ENCODE measurements at regions not wholly inside any gene's neighbourhood (a gene's known extent, or its start where the extent isn't known, plus 50 kb on each side); places are given as distances from the start of the nearest gene placed in this dataset.

DNA sequence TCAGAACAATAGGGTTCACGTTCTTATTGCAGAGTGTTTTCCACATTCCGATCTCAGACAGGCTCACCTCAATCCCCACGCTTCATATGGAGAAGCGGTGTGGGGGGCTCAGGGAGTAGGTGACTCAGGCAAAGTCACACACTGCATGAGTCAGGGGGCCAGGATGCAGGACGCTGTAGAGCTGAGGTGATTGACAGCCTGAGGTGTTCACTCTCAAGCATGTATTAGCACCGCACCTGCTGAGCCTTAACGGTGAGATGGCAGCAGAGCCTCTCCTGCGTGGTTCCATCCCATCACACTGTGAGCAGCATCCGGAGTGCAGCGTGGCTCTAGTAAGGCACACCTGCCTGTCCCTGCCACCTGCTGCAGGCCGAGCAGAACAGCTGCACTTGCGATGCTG, 194.0 kb downstream of the IRX2 start:
- no peak for DNase-seq
- TF ChIP-seq, protein P1, sequence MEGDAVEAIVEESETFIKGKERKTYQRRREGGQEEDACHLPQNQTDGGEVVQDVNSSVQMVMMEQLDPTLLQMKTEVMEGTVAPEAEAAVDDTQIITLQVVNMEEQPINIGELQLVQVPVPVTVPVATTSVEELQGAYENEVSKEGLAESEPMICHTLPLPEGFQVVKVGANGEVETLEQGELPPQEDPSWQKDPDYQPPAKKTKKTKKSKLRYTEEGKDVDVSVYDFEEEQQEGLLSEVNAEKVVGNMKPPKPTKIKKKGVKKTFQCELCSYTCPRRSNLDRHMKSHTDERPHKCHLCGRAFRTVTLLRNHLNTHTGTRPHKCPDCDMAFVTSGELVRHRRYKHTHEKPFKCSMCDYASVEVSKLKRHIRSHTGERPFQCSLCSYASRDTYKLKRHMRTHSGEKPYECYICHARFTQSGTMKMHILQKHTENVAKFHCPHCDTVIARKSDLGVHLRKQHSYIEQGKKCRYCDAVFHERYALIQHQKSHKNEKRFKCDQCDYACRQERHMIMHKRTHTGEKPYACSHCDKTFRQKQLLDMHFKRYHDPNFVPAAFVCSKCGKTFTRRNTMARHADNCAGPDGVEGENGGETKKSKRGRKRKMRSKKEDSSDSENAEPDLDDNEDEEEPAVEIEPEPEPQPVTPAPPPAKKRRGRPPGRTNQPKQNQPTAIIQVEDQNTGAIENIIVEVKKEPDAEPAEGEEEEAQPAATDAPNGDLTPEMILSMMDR (IDR thresholded peaks at IDR 0.05; ENCODE audit: borderline replicate concordance) = no peak
- intact Hi-C loops (cut with micrococcal nuclease) = no loop called here
- H3K4me3 ChIP-seq = no peak overlapping the region
- no peaks in the 10 kb centered on the region for H3K4me1 ChIP-seq
- H3K27ac ChIP-seq (replicated peaks) = no peak overlapping the region
- H3K36me3 ChIP-seq = no peaks in the 10 kb centered on the region
- H3K27me3 ChIP-seq (ENCODE audit: low read depth) = no peaks in the 10 kb centered on the region
- peaks cover 31% of the 10 kb centered on the region for H3K9me3 ChIP-seq (replicated peaks)

DNA sequence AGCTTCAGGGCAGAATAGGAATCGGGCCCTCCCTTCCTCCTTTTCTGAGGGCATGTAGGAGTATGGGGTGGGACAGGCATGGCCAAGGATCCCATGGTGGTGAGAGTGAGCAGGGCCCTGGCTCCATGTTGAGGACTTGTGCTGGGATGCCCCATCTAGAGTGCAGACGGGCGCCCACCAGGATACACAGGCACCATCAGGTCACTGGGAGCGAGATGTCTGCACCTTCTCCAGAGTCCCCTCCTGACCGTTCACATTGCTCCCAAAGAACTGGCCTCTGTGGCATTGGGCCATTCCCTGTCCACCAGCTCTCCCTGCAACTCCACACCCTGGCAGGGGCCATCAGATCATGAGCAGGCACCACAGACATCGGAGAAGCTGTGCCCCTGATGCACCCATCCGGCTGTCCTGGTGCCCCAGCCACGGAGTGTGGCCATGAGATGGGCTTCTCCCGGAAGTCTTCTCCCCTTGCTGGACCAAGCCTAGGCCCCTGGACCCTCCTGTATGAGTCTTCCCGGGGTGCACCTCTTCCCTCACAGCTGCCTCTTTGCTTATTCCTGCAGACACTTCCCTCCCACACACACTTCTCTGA, 195.0 kb downstream of the IRX2 start:
- no peaks in the 10 kb centered on the region for H3K4me1 ChIP-seq
- intact Hi-C loops (cut with micrococcal nuclease) = no loop called here
- H3K36me3 ChIP-seq = no peaks in the 10 kb centered on the region
- no peak overlapping the region for H3K27ac ChIP-seq (replicated peaks)
- H3K27me3 ChIP-seq (ENCODE audit: low read depth) = no peaks in the 10 kb centered on the region
- TF ChIP-seq, protein P1 (IDR thresholded peaks at IDR 0.05; ENCODE audit: borderline replicate concordance) = no peak
- peaks cover 32% of the 10 kb centered on the region for H3K9me3 ChIP-seq (replicated peaks)
- no peak overlapping the region for H3K4me3 ChIP-seq
- DNase-seq = no peak

- no peaks in the 10 kb centered on the region for H3K36me3 ChIP-seq
- H3K27me3 ChIP-seq (ENCODE audit: low read depth) = no peaks in the 10 kb centered on the region
- intact Hi-C loops (cut with micrococcal nuclease) = no loop called here
- no peaks in the 10 kb centered on the region for H3K4me1 ChIP-seq
- TF ChIP-seq, protein P1 (IDR thresholded peaks at IDR 0.05; ENCODE audit: borderline replicate concordance) = no peak
- H3K4me3 ChIP-seq = no peak overlapping the region
- no peak for DNase-seq
- H3K27ac ChIP-seq (replicated peaks) = no peak overlapping the region
- peaks cover 32% of the 10 kb centered on the region for H3K9me3 ChIP-seq (replicated peaks)
Observed at GRCh38 chr5:2553611-2554010, 197.9 kb downstream of the IRX2 start.

DNA sequence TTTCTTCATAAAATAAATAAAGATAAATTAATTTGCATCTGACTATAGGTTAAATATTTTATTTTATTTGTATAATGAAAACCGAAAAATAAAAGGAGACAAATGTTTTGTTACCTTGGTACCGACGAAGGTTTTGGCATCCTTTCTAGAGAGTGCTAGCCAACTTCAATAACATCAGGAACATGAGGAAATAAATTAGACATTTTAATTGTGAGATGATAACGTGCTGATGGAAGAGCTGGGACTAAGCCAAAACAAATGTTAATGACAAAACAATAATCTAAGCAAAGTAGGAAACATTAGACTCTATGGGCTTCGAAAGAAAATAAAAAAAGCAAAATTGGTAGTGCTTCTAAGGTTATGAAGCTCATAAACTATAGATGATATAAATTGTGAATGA, 201.0 kb downstream of the IRX2 start:
- intact Hi-C loops (cut with micrococcal nuclease) = no loop called here
- H3K36me3 ChIP-seq = no peaks in the 10 kb centered on the region
- no peaks in the 10 kb centered on the region for H3K4me1 ChIP-seq
- TF ChIP-seq, protein P1 (IDR thresholded peaks at IDR 0.05; ENCODE audit: borderline replicate concordance) = no peak
- H3K27me3 ChIP-seq (ENCODE audit: low read depth) = peaks cover 8% of the 10 kb centered on the region
- H3K27ac ChIP-seq (replicated peaks) = no peak overlapping the region
- H3K4me3 ChIP-seq = no peak overlapping the region
- peaks cover 32% of the 10 kb centered on the region for H3K9me3 ChIP-seq (replicated peaks)
- no peak for DNase-seq

DNA sequence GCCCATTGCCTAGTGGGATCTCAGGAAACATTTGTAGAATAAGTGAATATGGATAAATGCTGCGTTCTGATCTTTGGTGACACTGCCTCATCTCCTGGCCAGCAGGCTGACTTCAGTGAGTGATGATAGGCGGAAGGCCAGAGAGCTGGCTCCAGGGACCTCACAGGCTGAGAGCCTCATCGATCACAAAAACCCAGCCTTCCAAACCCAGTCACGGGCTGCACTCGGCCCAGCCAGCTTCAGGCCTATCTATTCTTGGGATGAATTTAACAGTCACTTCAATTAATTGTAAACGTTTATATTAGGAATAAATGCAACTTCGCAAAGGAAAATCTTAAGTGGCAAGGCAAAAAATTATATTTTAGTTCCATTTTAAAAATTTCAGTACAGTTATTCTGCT, 201.6 kb downstream of the IRX2 start:
- peaks cover 14% of the 10 kb centered on the region for H3K27me3 ChIP-seq (ENCODE audit: low read depth)
- peaks cover 26% of the 10 kb centered on the region for H3K9me3 ChIP-seq (replicated peaks)
- TF ChIP-seq, protein P1 (IDR thresholded peaks at IDR 0.05; ENCODE audit: borderline replicate concordance) = no peak
- intact Hi-C loops (cut with micrococcal nuclease) = no loop called here
- DNase-seq = no peak
- no peak overlapping the region for H3K4me3 ChIP-seq
- H3K27ac ChIP-seq (replicated peaks) = no peak overlapping the region
- no peaks in the 10 kb centered on the region for H3K36me3 ChIP-seq
- H3K4me1 ChIP-seq = no peaks in the 10 kb centered on the region

Measured in left ventricle myocardium inferior (tissue), 1 donor.